Subcutaneous abdominal adipose tissue (tissue), 5 donors: ENCODE measurements at regions not wholly inside any gene's neighbourhood (a gene's known extent, or its start where the extent isn't known, plus 50 kb on each side); places are given as distances from the start of the nearest gene placed in this dataset.

Experiments used
- H3K27ac ChIP-seq: one replicate; pipeline ENCODE4 v1.7.0; 2013; ENCODE audit warnings: low read depth, mild to moderate bottlenecking, inconsistent platforms, low read length, moderate library complexity
- H3K27me3 ChIP-seq, 5 donors: one replicate each; pipeline ENCODE4 v1.7.0; 2013; ENCODE audit warnings: low read length in 5 of 5, inconsistent platforms in 1 of 5; ENCODE audit not compliant: control insufficient read depth in 5 of 5, insufficient read depth in 4 of 5
- H3K36me3 ChIP-seq, 5 donors: one replicate each; pipeline ENCODE4 v1.7.0; 2013; ENCODE audit warnings: low read length in 5 of 5; ENCODE audit not compliant: control insufficient read depth in 5 of 5, insufficient read depth in 5 of 5
- H3K4me1 ChIP-seq, 5 donors: one replicate each; pipeline ENCODE4 v1.7.0; 2013; ENCODE audit warnings: low read length in 5 of 5, mild to moderate bottlenecking in 3 of 5, moderate library complexity in 1 of 5; ENCODE audit not compliant: control insufficient read depth in 5 of 5, insufficient read depth in 5 of 5
- H3K4me3 ChIP-seq, 5 donors: one replicate each; pipeline ENCODE4 v1.7.0; 2013; ENCODE audit warnings: low read length in 5 of 5, low read depth in 1 of 5
- H3K9ac ChIP-seq, 5 donors: one replicate each; pipeline ENCODE4 v1.7.0; 2013; ENCODE audit warnings: low read length in 5 of 5, mild to moderate bottlenecking in 4 of 5, moderate library complexity in 3 of 5
- H3K9me3 ChIP-seq, 5 donors: one replicate each; pipeline ENCODE4 v1.7.0; 2013; ENCODE audit warnings: low read length in 5 of 5; ENCODE audit not compliant: control insufficient read depth in 5 of 5
- donor health status: healthy.
- donor health status: healthy.
- donor health status: healthy.
- donor health status: healthy.
- donor health status: healthy.

GRCh38 chr5:36489505-36489904 is 116.9 kb upstream of the SLC1A3 start:
- no peak overlapping the region for H3K9ac ChIP-seq
- no peaks in the 10 kb centered on the region for H3K36me3 ChIP-seq
- no peak overlapping the region for H3K4me3 ChIP-seq
- H3K27ac ChIP-seq = no peak overlapping the region
- peaks cover 0 to 6% (median 3%) of the 10 kb centered on the region in 5 donors for H3K4me1 ChIP-seq
- no peaks in the 10 kb centered on the region for H3K9me3 ChIP-seq
- no peaks in the 10 kb centered on the region for H3K27me3 ChIP-seq

GRCh38 chr5:36491856-36492255 is 114.5 kb upstream of the SLC1A3 start:
- no peak overlapping the region for H3K27ac ChIP-seq
- no peaks in the 10 kb centered on the region for H3K9me3 ChIP-seq
- no peak overlapping the region for H3K9ac ChIP-seq
- peaks cover 0 to 13% (median 3%) of the 10 kb centered on the region in 5 donors for H3K4me1 ChIP-seq
- no peak overlapping the region for H3K4me3 ChIP-seq
- H3K36me3 ChIP-seq = no peaks in the 10 kb centered on the region
- no peaks in the 10 kb centered on the region for H3K27me3 ChIP-seq

DNA sequence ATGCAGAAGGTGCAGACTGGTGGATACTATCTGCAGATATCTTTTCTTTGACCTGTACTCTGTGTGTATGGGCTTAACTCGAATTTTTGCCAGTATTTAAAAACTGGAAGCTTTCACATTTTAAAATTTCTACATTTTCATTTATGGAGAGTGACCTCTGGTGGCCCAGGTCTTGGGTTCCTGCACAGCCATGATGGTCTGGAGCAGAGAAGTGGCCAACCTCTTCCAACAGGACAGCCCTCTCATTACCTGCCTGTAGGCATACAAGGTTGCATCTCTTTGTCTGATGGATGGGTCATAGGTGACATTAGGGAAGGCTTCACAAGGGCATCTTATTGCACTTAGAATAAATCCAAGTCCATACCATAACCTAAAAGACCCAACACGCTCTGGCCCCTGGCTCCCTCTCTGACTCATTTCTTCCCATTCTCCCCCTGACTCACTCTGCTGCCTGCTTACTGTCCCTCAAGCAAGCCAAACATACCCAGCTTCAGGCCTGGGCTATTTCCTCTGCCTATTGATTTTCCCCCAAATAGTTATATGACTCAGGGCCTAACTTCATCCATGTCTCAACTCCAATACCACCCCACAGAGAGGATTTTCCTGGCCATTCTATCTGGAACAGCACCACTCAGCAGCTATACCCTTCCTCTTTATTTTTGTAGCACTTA is 113.3 kb upstream of the SLC1A3 start:
- Histone ChIP-seq H3K9me3 (no peaks in the 10 kb centered on the region), H3K4me3 (no peak overlapping the region), H3K4me1 (peaks cover 0 to 13% (median 3%) of the 10 kb centered on the region in 5 donors), H3K36me3 (no peaks in the 10 kb centered on the region), H3K27ac (no peak overlapping the region), H3K9ac (no peak overlapping the region), H3K27me3 (no peaks in the 10 kb centered on the region)

DNA sequence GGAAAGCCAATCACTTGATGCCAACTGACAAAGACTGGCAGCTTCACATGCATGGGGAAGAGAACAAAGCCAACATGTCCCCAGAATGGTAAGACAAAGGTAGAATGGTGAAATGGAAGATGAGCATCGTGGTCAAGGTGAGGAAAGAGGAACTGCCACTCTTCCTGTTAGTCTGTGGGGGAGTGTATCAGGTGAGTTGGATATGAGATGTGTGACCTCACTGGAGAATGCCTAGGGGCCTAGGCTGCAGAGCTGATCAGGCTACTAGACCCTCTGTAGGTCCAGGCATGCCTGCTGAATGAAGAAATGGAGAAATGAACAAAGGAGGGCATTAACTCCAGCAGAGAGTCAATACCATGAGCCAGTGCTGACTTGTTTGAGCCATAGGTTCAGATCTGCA is 112.4 kb upstream of the SLC1A3 start:
- no peak overlapping the region for H3K27ac ChIP-seq
- no peaks in the 10 kb centered on the region for H3K9me3 ChIP-seq
- no peaks in the 10 kb centered on the region for H3K27me3 ChIP-seq
- H3K4me3 ChIP-seq = no peak overlapping the region
- H3K9ac ChIP-seq = no peak overlapping the region
- no peaks in the 10 kb centered on the region for H3K36me3 ChIP-seq
- H3K4me1 ChIP-seq = peaks cover 0 to 13% (median 3%) of the 10 kb centered on the region in 5 donors

DNA sequence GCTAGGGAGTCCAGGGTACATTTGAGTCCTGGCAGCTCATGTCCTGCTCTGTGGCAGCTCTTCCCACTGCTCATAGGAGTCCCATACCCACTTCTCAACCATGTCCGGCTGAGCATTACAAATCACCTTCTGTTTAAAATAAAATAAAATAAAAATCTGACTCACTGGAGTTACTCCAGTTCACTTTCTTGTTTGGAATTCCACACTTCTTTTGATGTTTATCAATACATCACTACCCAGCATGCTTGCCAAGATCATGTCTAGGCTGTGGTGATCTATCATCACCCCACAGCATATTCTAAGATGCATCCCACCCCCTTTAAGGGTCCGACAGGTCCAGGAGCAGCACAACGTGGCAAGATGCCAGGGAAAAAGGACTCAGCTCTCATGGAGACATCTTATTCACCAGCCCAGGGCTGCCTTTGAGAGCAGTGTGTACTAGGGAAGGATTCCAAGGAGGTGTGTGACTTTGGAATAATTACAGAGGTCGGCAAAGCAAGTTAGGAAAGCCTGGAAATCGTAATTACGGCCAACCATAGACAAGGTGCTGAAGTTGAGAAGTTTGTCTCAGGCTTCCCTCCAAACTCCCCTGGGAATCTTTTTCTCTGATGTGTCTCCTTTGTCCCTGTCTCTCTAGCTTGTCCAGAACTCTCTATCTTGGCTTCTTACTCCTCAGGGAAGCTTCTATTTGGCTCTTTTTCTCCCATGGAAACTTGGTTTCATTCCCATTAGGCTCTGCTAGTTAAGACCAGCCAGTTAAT is 111.4 kb upstream of the SLC1A3 start:
- H3K27me3 ChIP-seq = no peaks in the 10 kb centered on the region
- H3K9ac ChIP-seq = no peak overlapping the region
- no peaks in the 10 kb centered on the region for H3K36me3 ChIP-seq
- H3K9me3 ChIP-seq = no peaks in the 10 kb centered on the region
- H3K27ac ChIP-seq = no peak overlapping the region
- H3K4me3 ChIP-seq = no peak overlapping the region
- peaks cover 0 to 13% (median 3%) of the 10 kb centered on the region in 5 donors for H3K4me1 ChIP-seq

- Histone ChIP-seq H3K9me3 (no peaks in the 10 kb centered on the region), H3K4me3 (no peak overlapping the region), H3K27ac (no peak overlapping the region), H3K36me3 (no peaks in the 10 kb centered on the region), H3K27me3 (no peaks in the 10 kb centered on the region), H3K9ac (no peak overlapping the region), H3K4me1 (peaks cover 0 to 13% (median 3%) of the 10 kb centered on the region in 5 donors)
These were observed 110.8 kb upstream of the SLC1A3 start for GRCh38 chr5:36495611-36496010.

DNA sequence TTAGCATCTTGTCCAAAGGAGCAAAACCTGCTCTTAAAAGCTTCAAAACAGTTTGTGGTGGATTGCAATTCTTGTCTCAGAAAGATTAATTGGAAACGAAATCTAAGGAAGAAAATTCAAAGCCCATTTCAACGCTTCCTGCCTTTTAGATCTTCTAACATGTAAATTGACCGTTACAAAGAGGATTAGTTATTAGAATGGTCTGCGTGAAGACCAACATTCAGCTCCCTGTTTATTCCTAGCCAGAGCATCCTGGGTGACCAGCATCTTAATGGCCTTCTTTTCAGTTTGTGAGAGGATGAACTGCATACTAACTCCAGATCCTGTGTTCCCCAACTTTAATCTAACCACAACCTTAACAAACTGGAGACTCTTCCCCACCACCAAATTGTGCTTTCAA is 109.9 kb upstream of the SLC1A3 start:
- Histone ChIP-seq H3K9me3 (no peaks in the 10 kb centered on the region), H3K27ac (no peak overlapping the region), H3K36me3 (no peaks in the 10 kb centered on the region), H3K27me3 (no peaks in the 10 kb centered on the region), H3K4me1 (peaks cover 0 to 13% (median 3%) of the 10 kb centered on the region in 5 donors), H3K9ac (no peak overlapping the region), H3K4me3 (no peak overlapping the region)

GRCh38 chr5:36502608-36503007 is 103.8 kb upstream of the SLC1A3 start:
- Histone ChIP-seq H3K4me1 (peaks cover 0 to 16% (median 7%) of the 10 kb centered on the region in 5 donors), H3K27me3 (no peaks in the 10 kb centered on the region), H3K9ac (no peak overlapping the region), H3K4me3 (no peak overlapping the region), H3K36me3 (no peaks in the 10 kb centered on the region), H3K27ac (no peak overlapping the region), H3K9me3 (no peaks in the 10 kb centered on the region)

DNA sequence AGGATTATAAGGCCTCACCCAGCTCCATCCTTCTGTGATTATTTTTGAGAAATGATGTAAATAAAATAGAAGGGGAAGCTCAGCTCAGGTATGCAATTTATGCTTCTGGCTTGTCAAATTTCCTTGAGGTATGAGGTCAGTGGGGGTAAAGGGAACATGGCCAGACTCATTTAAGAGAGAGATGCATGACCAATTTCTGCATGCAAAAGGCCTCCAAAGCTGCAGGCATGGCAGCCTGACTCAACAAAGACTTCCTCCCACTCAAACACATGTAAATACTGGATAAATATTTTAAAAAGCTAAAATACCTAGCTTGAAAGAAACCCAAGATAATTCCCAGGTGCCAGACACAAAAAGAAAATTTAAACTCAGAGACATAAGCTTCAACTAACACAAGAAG is 101.4 kb upstream of the SLC1A3 start:
- H3K9me3 ChIP-seq = no peaks in the 10 kb centered on the region
- no peak overlapping the region for H3K4me3 ChIP-seq
- H3K36me3 ChIP-seq = no peaks in the 10 kb centered on the region
- peaks cover 0 to 16% (median 7%) of the 10 kb centered on the region in 5 donors for H3K4me1 ChIP-seq
- H3K27ac ChIP-seq = no peak overlapping the region
- H3K27me3 ChIP-seq = no peaks in the 10 kb centered on the region
- no peak overlapping the region for H3K9ac ChIP-seq

DNA sequence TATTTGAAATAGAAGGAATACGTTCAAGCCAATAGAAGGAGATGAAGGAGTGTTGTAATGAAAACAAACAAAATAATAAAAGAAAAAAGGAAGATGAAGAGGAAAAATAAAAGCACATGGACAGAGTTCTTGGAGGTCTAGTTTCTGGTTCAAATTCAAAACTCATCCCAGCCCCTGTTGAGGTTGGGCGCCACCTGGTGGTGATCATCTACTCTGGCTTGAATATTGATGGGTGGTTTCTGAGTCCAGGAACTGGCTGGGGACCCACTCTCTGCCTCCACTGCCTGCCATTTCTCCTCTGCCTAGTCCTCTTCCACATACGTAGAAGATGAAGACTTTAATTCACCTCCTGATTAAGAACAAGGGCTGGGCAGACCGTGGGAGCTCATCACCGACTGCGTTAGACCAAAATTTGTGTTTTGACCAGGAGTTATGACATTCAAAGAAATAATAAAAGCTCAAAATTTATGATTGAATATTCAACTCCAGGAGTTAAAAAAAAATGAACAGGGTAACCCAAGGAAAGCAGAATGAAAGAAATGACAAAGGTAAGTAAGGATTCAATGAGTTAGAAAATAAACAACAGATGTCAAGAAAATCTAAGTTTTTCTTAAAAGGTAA is 99.0 kb upstream of the SLC1A3 start:
- no peaks in the 10 kb centered on the region for H3K36me3 ChIP-seq

More for the DNA sequence above, 99.0 kb upstream of the SLC1A3 start:
- H3K27ac ChIP-seq = no peak overlapping the region
- H3K4me1 ChIP-seq = peaks cover 0 to 16% (median 6%) of the 10 kb centered on the region in 5 donors
- no peak overlapping the region for H3K9ac ChIP-seq
- H3K4me3 ChIP-seq = no peak overlapping the region
- H3K9me3 ChIP-seq = no peaks in the 10 kb centered on the region
- H3K27me3 ChIP-seq = no peaks in the 10 kb centered on the region
